ENCODE measurements at regions not wholly inside any gene's neighbourhood (a gene's known extent, or its start where the extent isn't known, plus 50 kb on each side); places are given as distances from the start of the nearest gene placed in this dataset.
"Not testable (repeated sequence)": the region's sequence is repeated elsewhere in the genome, so short reads cannot be mapped to it uniquely, and the experiment has no call there.

- intact Hi-C loops (cut with DNase I, micrococcal nuclease): no loop called here
- POLR2A ChIA-PET: no interaction called here
- CTCF ChIA-PET: no interaction called here
- H3K36me3 Mint-ChIP-seq (ENCODE audit: low read depth): no peaks in the 10 kb centered on the region
- no peak overlapping the region for H3K4me3 Mint-ChIP-seq
- ATAC-seq (no peak), DNase-seq (no peak)
- no peaks in the 10 kb centered on the region for H3K27me3 Mint-ChIP-seq
- H3K4me1 Mint-ChIP-seq: no peaks in the 10 kb centered on the region
- H3K27ac Mint-ChIP-seq: no peak overlapping the region
- peaks cover 4% of the 10 kb centered on the region for H3K9me3 Mint-ChIP-seq (ENCODE audit: low read depth)
These were observed 1753.5 kb upstream of the CELF4 start for GRCh38 chr18:39319141-39319540.

DNA sequence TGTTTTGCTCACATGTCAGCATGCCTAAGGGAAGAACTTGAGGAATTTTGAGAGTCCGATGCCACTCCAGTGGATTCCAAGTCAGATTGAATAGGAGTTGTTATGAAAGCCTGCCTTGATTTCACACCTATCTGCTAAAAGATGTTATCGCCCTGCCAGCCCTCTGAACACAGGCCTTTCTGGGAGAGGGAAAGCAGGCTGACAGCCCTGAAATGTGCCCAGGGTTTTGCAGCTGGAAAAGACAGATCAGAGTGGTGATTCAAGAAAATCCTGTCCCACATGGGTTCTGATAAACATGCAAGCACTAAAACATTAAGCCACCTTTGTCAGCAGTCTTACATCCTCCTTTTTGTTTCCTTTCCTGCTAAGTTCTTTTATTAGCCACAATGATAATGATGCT lies 1752.9 kb upstream of the CELF4 start:
- POLR2A ChIA-PET: no interaction called here
- Mint-ChIP-seq H3K4me3 (no peak overlapping the region), H3K36me3 (ENCODE audit: low read depth) (no peaks in the 10 kb centered on the region), H3K27me3 (no peaks in the 10 kb centered on the region), H3K4me1 (no peaks in the 10 kb centered on the region), H3K9me3 (ENCODE audit: low read depth) (peaks cover 4% of the 10 kb centered on the region), H3K27ac (no peak overlapping the region)
- ATAC-seq (no peak), DNase-seq (no peak)
- intact Hi-C loops (cut with DNase I, micrococcal nuclease): no loop called here
- CTCF ChIA-PET: no interaction called here

- CTCF ChIA-PET: no interaction called here
- Mint-ChIP-seq H3K4me3 (no peak overlapping the region), H3K27me3 (no peaks in the 10 kb centered on the region), H3K27ac (no peak overlapping the region), H3K4me1 (no peaks in the 10 kb centered on the region), H3K36me3 (ENCODE audit: low read depth) (no peaks in the 10 kb centered on the region), H3K9me3 (ENCODE audit: low read depth) (peaks cover 2% of the 10 kb centered on the region)
- intact Hi-C loops (cut with DNase I, micrococcal nuclease): no loop called here
- DNase-seq: no peak
- ATAC-seq: no peak
- POLR2A ChIA-PET: no interaction called here
These were observed 1752.4 kb upstream of the CELF4 start for GRCh38 chr18:39318008-39318407.

DNA sequence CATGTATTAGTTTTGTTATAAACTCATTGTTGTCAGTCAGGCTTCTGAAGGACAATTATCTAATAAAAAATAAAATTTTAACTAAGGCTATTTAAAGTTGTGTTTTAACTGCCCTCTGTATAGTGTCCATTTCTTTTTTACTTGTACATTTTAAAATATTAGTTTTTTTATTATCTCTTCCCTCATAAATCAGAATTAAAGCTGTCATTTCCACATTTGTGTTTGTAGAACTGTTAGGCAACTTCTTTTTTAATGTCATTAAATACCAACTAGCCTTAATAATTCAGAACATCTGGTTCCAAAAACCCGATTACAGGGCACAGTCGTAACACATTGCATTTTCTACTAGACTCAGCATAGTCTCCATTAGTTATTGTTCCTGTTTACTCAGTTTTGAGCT lies 1749.0 kb upstream of the CELF4 start:
- CTCF ChIA-PET: no interaction called here
- Mint-ChIP-seq H3K27ac (no peak overlapping the region), H3K9me3 (ENCODE audit: low read depth) (no peaks in the 10 kb centered on the region), H3K27me3 (no peaks in the 10 kb centered on the region), H3K4me1 (no peaks in the 10 kb centered on the region), H3K36me3 (ENCODE audit: low read depth) (no peaks in the 10 kb centered on the region), H3K4me3 (no peak overlapping the region)
- intact Hi-C loops (cut with DNase I, micrococcal nuclease): no loop called here
- ATAC-seq (no peak), DNase-seq (no peak)
- POLR2A ChIA-PET: no interaction called here

- no peak for ATAC-seq
- H3K27ac Mint-ChIP-seq: no peak overlapping the region
- no peaks in the 10 kb centered on the region for H3K9me3 Mint-ChIP-seq (ENCODE audit: low read depth)
- CTCF ChIA-PET: no interaction called here
- no peak for DNase-seq
- POLR2A ChIA-PET: no interaction called here
- no peaks in the 10 kb centered on the region for H3K27me3 Mint-ChIP-seq
- intact Hi-C loops (cut with DNase I, micrococcal nuclease): no loop called here
- H3K4me1 Mint-ChIP-seq: no peaks in the 10 kb centered on the region
- H3K4me3 Mint-ChIP-seq: no peak overlapping the region
- H3K36me3 Mint-ChIP-seq (ENCODE audit: low read depth): no peaks in the 10 kb centered on the region
These were observed 1748.4 kb upstream of the CELF4 start for GRCh38 chr18:39313992-39314391.

DNA sequence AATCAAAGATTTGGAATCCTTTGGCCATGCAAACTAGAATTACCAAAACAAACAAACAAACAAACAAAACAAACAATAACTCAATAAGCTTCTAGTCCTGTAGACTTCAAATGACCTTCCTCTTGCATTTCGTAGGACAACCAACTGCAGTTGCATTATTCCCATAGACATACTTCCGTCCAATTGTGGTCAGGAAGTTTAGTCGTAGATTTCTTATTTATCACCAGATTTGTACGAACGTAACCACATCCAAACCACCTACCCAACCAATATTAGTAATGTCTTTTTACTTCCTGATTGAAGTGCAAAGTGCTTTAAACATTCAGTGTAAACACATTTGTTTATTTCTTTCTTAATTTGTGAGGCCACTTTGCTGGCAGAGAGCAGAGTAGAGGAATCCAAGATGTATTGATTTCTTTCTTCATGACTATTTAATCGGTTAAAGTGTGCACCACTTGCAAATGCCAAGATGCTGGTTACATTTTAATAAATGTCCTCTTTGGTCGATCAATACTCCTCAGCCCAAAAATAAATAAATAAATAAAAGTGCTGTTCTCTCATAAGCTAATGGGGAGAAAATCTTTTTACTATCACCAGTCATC lies 1745.6 kb upstream of the CELF4 start:
- CTCF ChIA-PET: interaction anchor here (0.7 kb wide), 1 partner anchor 481 kb away, joined by 4 read pairs; no protein-coding TSS in a partner anchor
- H3K4me3 Mint-ChIP-seq: no peak overlapping the region
- no peaks in the 10 kb centered on the region for H3K9me3 Mint-ChIP-seq (ENCODE audit: low read depth)
- no peaks in the 10 kb centered on the region for H3K4me1 Mint-ChIP-seq
- H3K36me3 Mint-ChIP-seq (ENCODE audit: low read depth): no peaks in the 10 kb centered on the region
- intact Hi-C loops (cut with DNase I, micrococcal nuclease): no loop called here
- no peaks in the 10 kb centered on the region for H3K27me3 Mint-ChIP-seq
- no peak overlapping the region for H3K27ac Mint-ChIP-seq
- POLR2A ChIA-PET: no interaction called here
- DNase-seq: no peak
- no peak for ATAC-seq

DNA sequence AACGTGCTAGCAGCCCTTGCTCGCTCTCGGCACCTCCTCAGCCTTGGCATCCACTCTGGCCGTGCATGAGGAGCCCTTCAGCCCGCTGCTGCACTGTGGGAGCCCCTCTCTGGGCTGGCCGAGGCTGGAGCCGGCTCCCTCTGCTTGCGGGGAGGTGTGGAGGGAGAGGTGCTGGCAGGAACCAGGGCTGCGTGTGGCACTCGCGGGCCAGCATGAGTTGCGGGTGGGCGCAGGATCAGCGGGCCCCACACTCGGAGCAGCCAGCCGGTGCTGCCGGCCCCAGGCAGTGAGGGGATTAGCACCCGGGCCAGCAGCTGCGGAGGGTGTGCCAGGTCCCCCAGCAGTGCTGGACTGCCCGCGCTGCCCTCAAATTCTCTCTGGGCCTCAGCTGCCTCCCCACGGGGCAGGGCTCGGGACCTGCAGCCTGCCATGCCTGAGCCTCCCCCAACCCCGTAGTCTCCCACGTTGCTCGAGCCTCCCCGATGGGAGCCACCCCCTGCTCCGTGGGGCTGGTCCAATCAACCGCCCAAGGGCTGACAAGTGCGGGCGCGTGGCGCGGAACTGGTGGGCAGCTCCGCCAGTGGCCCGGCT lies 1743.4 kb upstream of the CELF4 start:
- H3K4me1 Mint-ChIP-seq; CTCF ChIA-PET; H3K27me3 Mint-ChIP-seq; H3K9me3 Mint-ChIP-seq (ENCODE audit: low read depth); H3K36me3 Mint-ChIP-seq (ENCODE audit: low read depth); H3K27ac Mint-ChIP-seq; H3K4me3 Mint-ChIP-seq; DNase-seq; intact Hi-C loops (cut with DNase I, micrococcal nuclease); POLR2A ChIA-PET; ATAC-seq: not testable (repeated sequence)

GRCh38 chr18:39305766-39306165 lies 1740.2 kb upstream of the CELF4 start:
- no peak for ATAC-seq
- no peaks in the 10 kb centered on the region for H3K4me1 Mint-ChIP-seq
- peaks cover 4% of the 10 kb centered on the region for H3K9me3 Mint-ChIP-seq (ENCODE audit: low read depth)
- H3K4me3 Mint-ChIP-seq: no peak overlapping the region
- no peak overlapping the region for H3K27ac Mint-ChIP-seq
- no peak for DNase-seq
- CTCF ChIA-PET: no interaction called here
- intact Hi-C loops (cut with DNase I, micrococcal nuclease): no loop called here
- H3K27me3 Mint-ChIP-seq: no peaks in the 10 kb centered on the region
- H3K36me3 Mint-ChIP-seq (ENCODE audit: low read depth): no peaks in the 10 kb centered on the region
- POLR2A ChIA-PET: no interaction called here

DNA sequence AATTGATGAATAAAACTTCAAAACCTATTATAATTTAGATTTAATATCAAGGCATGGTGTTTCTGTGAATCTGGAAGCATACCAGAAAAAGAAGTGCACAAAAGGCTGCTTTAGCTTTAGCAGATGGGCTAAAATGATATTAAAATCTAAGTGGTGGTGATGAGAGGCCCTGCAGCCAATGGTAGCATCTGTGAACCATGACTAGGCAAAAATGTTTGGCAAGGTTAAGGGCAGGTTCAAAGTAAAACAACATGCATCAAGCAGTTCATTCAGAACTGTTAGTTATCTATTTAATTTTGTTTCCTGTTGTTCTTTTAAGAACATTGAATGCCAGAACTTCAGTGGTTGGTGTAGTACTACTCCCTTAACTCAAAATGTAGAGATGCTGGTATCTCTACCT lies 1736.9 kb upstream of the CELF4 start:
- Mint-ChIP-seq H3K4me3 (no peak overlapping the region), H3K27ac (no peak overlapping the region), H3K4me1 (no peaks in the 10 kb centered on the region), H3K9me3 (ENCODE audit: low read depth) (peaks cover 4% of the 10 kb centered on the region), H3K36me3 (ENCODE audit: low read depth) (no peaks in the 10 kb centered on the region), H3K27me3 (no peaks in the 10 kb centered on the region)
- no peak for ATAC-seq
- CTCF ChIA-PET: no interaction called here
- intact Hi-C loops (cut with DNase I, micrococcal nuclease): no loop called here
- POLR2A ChIA-PET: no interaction called here
- DNase-seq: no peak

- DNase-seq (no peak), ATAC-seq (no peak)
- intact Hi-C loops (cut with DNase I, micrococcal nuclease): no loop called here
- Mint-ChIP-seq H3K36me3 (ENCODE audit: low read depth) (no peaks in the 10 kb centered on the region), H3K27ac (no peak overlapping the region), H3K9me3 (ENCODE audit: low read depth) (peaks cover 4% of the 10 kb centered on the region), H3K27me3 (no peaks in the 10 kb centered on the region), H3K4me3 (no peak overlapping the region), H3K4me1 (no peaks in the 10 kb centered on the region)
- POLR2A ChIA-PET: no interaction called here
- CTCF ChIA-PET: no interaction called here
These were observed 1733.6 kb upstream of the CELF4 start for GRCh38 chr18:39299152-39299551.

DNA sequence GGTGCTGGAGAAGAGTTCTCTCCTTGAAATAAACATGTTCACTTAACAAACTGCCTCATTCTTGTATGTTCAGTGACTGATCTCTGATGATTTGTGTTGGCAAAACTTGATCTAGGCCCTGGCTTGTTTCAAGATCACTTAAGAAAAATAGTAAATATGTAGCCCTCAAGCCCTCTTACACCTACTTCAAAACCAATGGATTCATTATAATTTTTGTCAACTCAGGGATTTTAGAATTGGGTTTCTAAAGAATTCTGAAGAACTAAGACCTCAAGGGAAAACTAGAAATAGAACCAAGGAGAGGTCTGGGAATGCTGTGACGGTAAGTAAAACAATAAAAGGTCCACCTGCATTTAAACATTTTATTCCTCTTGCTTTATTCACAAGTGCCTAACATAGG lies 1731.6 kb upstream of the CELF4 start:
- DNase-seq: no peak
- ATAC-seq: no peak
- Mint-ChIP-seq H3K27me3 (no peaks in the 10 kb centered on the region), H3K4me3 (no peak overlapping the region), H3K36me3 (ENCODE audit: low read depth) (no peaks in the 10 kb centered on the region), H3K27ac (no peak overlapping the region), H3K4me1 (no peaks in the 10 kb centered on the region), H3K9me3 (ENCODE audit: low read depth) (no peaks in the 10 kb centered on the region)
- ChIA-PET CTCF (no interaction called here), POLR2A (no interaction called here)
- intact Hi-C loops (cut with DNase I, micrococcal nuclease): no loop called here

- Mint-ChIP-seq H3K27me3 (no peaks in the 10 kb centered on the region), H3K4me1 (no peaks in the 10 kb centered on the region), H3K36me3 (ENCODE audit: low read depth) (no peaks in the 10 kb centered on the region), H3K9me3 (ENCODE audit: low read depth) (no peaks in the 10 kb centered on the region), H3K27ac (no peak overlapping the region), H3K4me3 (no peak overlapping the region)
- CTCF ChIA-PET: no interaction called here
- no peak for DNase-seq
- intact Hi-C loops (cut with DNase I, micrococcal nuclease): no loop called here
- POLR2A ChIA-PET: no interaction called here
- no peak for ATAC-seq
These were observed 1730.8 kb upstream of the CELF4 start for GRCh38 chr18:39296293-39296888.

All from activated CD4-positive, alpha-beta T cell treated with anti-CD3 and anti-CD28 coated beads for 36 hours (primary cell).